HG02759 (cell line): ENCODE measurements at regions not wholly inside any gene's neighbourhood (a gene's known extent, or its start where the extent isn't known, plus 50 kb on each side); places are given as distances from the start of the nearest gene placed in this dataset.

Source experiments
- ATAC-seq: cut with Tn5 transposase; IDR thresholded peaks from one replicate; pipeline ENCODE4 v1.9.1; 2021; ENCODE audit warnings: mild to moderate bottlenecking, moderate library complexity; ENCODE audit not compliant: unreplicated experiment

- no peak for ATAC-seq
Measured at GRCh38 chr13:59566561-59566960, 597.2 kb downstream of the DIAPH3 start.

- ATAC-seq: no peak
Measured at GRCh38 chr13:59568306-59568705, 595.4 kb downstream of the DIAPH3 start.

- ATAC-seq: no peak
Measured at GRCh38 chr13:59570204-59570603, 593.5 kb downstream of the DIAPH3 start.

- ATAC-seq: no peak
Measured at GRCh38 chr13:59584101-59584500, 579.6 kb downstream of the DIAPH3 start.

- ATAC-seq: no peak
Measured at GRCh38 chr13:59584761-59585670, 578.7 kb downstream of the DIAPH3 start.

- no peak for ATAC-seq
Measured at GRCh38 chr13:59587030-59587429, 576.7 kb downstream of the DIAPH3 start.

- ATAC-seq: no peak
Measured at GRCh38 chr13:59587971-59588716, 575.6 kb downstream of the DIAPH3 start.

- ATAC-seq: no peak
Measured at GRCh38 chr13:59588717-59589067, 575.0 kb downstream of the DIAPH3 start.

GRCh38 chr13:59601993-59602392 is 561.7 kb downstream of the DIAPH3 start:
- no peak for ATAC-seq

- no peak for ATAC-seq
Measured at GRCh38 chr13:59603646-59604045, 560.1 kb downstream of the DIAPH3 start.

- ATAC-seq: no peak
Measured at GRCh38 chr13:59607172-59607571, 556.6 kb downstream of the DIAPH3 start.

- ATAC-seq: peak; percentile 48
Measured at GRCh38 chr13:59607780-59608233, 555.9 kb downstream of the DIAPH3 start.

- no peak for ATAC-seq
Measured at GRCh38 chr13:59609421-59609820, 554.3 kb downstream of the DIAPH3 start.
